AG10803 (cell line): ENCODE measurements at regions not wholly inside any gene's neighbourhood (a gene's known extent, or its start where the extent isn't known, plus 50 kb on each side); places are given as distances from the start of the nearest gene placed in this dataset.

Source experiments
- DNase-seq: peaks from one replicate; pipeline ENCODE4 v3.0.0; 2010; ENCODE audit warnings: low read depth
- H3K4me3 ChIP-seq: 2 replicates; pipeline ENCODE4 v1.5.1; 2011; ENCODE audit warnings: mild to moderate bottlenecking, low read length, control low read depth
- TF ChIP-seq, protein P1 (sequence below): conservative IDR thresholded peaks from 2 replicates; pipeline ENCODE4 v1.5.1; 2011; ENCODE audit warnings: mild to moderate bottlenecking, low read length, control low read depth, inconsistent platforms

GRCh38 chr4:186887752-186888151, 164.1 kb upstream of the FAT1 start:
- TF ChIP-seq, protein P1, sequence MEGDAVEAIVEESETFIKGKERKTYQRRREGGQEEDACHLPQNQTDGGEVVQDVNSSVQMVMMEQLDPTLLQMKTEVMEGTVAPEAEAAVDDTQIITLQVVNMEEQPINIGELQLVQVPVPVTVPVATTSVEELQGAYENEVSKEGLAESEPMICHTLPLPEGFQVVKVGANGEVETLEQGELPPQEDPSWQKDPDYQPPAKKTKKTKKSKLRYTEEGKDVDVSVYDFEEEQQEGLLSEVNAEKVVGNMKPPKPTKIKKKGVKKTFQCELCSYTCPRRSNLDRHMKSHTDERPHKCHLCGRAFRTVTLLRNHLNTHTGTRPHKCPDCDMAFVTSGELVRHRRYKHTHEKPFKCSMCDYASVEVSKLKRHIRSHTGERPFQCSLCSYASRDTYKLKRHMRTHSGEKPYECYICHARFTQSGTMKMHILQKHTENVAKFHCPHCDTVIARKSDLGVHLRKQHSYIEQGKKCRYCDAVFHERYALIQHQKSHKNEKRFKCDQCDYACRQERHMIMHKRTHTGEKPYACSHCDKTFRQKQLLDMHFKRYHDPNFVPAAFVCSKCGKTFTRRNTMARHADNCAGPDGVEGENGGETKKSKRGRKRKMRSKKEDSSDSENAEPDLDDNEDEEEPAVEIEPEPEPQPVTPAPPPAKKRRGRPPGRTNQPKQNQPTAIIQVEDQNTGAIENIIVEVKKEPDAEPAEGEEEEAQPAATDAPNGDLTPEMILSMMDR = no peak
- H3K4me3 ChIP-seq = no peak overlapping the region
- DNase-seq = no peak

DNA sequence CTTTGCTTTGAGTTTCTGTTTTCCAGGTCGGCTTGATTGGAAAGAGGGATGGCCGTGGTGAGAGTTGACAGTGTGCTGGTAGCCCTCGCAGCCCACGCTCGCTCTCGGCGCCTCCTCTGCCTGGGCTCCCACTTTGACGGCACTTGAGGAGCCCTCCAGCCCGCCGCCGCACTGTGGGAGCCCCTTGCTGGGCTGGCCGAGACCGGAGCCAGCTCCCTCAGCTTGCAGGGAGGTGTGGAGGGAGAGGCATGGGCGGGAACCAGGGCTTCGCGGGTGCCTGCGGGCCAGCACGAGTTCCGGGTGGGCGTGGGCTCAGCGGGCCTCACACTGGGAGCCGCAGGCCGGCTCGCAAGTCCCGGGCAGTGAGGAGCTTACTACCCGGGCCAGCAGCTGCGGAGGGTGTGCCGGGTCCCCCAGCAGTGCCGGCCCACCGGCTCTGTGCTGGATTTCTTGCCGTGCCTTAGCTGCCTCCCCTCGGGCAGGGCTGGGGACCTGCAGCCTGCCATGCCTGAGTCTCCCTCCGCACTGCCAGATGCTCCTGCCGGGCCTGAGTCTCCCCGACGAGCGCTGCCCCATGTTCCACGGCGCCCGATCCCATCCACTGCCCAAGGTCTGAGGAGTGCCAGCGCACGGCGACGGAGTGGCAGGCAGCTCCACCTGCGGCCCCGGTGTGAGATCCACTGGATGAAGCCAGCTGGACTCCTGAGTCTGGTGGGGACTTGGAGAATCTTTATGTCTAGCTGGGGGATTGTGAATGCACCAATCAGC, 166.4 kb upstream of the FAT1 start:
- no peak overlapping the region for H3K4me3 ChIP-seq
- DNase-seq = no peak
- TF ChIP-seq, protein P1 = no peak

- no peak overlapping the region for H3K4me3 ChIP-seq
- DNase-seq = no peak
- TF ChIP-seq, protein P1 = no peak
These were observed 168.3 kb upstream of the FAT1 start for GRCh38 chr4:186891859-186892486.

DNA sequence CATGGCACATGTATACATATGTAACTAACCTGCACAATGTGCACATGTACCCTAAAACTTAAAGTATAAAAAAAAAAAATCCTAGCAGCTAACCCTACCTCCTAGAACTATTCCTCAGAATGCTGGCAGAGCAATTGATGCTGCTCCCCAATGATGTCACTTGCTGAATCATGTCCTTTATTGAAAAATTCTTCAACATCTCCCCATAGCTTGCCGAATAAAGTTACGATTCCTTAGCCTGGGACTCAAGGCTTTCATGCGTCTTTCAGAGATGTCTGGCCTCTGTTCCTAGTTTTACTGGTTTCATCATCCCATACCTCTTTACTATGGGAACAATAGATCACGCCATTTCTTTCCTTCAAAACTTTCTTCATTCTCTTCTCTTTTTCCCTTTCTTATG, 174.7 kb upstream of the FAT1 start:
- H3K4me3 ChIP-seq = no peak overlapping the region
- TF ChIP-seq, protein P1 = no peak
- DNase-seq = no peak

- DNase-seq = peak; percentile 66
- H3K4me3 ChIP-seq = no peak overlapping the region
- TF ChIP-seq, protein P1 = no peak
These were observed 176.7 kb upstream of the FAT1 start for GRCh38 chr4:186900232-186900900.

- TF ChIP-seq, protein P1 = no peak
- no peak for DNase-seq
- H3K4me3 ChIP-seq = no peak overlapping the region
These were observed 177.3 kb upstream of the FAT1 start for GRCh38 chr4:186900984-186901383.

DNA sequence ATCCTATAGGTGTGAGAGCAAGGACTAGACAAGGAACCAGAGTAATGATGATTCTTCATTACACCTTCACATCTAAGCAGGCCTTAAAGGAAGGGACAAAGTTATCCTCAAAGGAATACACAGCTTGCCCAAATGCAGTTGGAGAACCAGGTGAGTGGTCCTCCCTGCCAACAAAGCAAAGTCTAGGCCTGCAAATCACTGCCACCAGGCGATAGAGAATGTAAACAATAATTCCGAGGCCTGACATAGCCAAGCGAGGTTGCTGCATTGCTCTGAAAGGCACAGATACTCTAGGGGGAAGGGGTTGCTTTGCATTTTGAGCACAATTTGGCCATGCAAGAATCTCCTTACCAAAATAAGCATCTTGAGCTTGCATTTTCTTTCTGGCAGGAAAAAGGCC, 178.2 kb upstream of the FAT1 start:
- TF ChIP-seq, protein P1 = no peak
- DNase-seq = no peak

More for the DNA sequence above, 178.2 kb upstream of the FAT1 start:
- no peak overlapping the region for H3K4me3 ChIP-seq
